Calu3 (cell line): ENCODE measurements at regions not wholly inside any gene's neighbourhood (a gene's known extent, or its start where the extent isn't known, plus 50 kb on each side); places are given as distances from the start of the nearest gene placed in this dataset.

Experiments
- BruUV-seq: library from RNA; stranded (reverse); fragments of 400-500 nt; replicated peaks from 2 replicates; lab custom pipeline; 2021; lab: Mats Ljungman, UMichigan
- CTCF ChIA-PET: fragments of 300-600 bp; sonication (Branson Sonifier 250); formaldehyde crosslinking; loops from one replicate; lab custom pipeline; 2022; ENCODE audit warnings: antibody characterized with exemption; lab: Charles Lee
- DNase-seq: peaks from one replicate; pipeline ENCODE4 v3.0.0; 2022
- H3K27ac Mint-ChIP-seq: one replicate; pipeline ENCODE4 v1.8.0; 2022; ENCODE audit warnings: mixed read lengths; ENCODE audit not compliant: unreplicated experiment
- H3K27me3 Mint-ChIP-seq: one replicate; pipeline ENCODE4 v1.8.0; 2022; ENCODE audit warnings: mixed read lengths; ENCODE audit not compliant: unreplicated experiment
- H3K36me3 Mint-ChIP-seq: one replicate; pipeline ENCODE4 v1.8.0; 2022; ENCODE audit warnings: mild to moderate bottlenecking, moderate library complexity, mixed read lengths; ENCODE audit not compliant: insufficient read depth, unreplicated experiment
- H3K4me1 Mint-ChIP-seq: one replicate; pipeline ENCODE4 v1.8.0; 2022; ENCODE audit warnings: mild to moderate bottlenecking, low read depth, mixed read lengths; ENCODE audit not compliant: unreplicated experiment
- H3K4me3 Mint-ChIP-seq: one replicate; pipeline ENCODE4 v1.8.0; 2022; ENCODE audit warnings: mild to moderate bottlenecking, low read depth, moderate library complexity, mixed read lengths; ENCODE audit not compliant: unreplicated experiment
- H3K9me3 Mint-ChIP-seq: one replicate; pipeline ENCODE4 v1.8.0; 2022; ENCODE audit warnings: low read depth, mixed read lengths; ENCODE audit not compliant: unreplicated experiment
- CTCF ChIP-seq: fragments of 200-600 bp; IDR thresholded peaks from one replicate; pipeline ENCODE4 v1.8.0; 2022; ENCODE audit warnings: antibody characterized with exemption; ENCODE audit not compliant: unreplicated experiment
- intact Hi-C: fragments of 100-400 bp; cut with micrococcal nuclease; formaldehyde crosslinking; loops from one replicate; pipeline ENCODE4 v1.10.0; 2022; ENCODE audit not compliant: unreplicated experiment

- no TSS peak for BruUV-seq
- H3K9me3 Mint-ChIP-seq = peaks cover 10% of the 10 kb centered on the region
- no peak for TF ChIP-seq CTCF
- no peak for DNase-seq
- H3K27ac Mint-ChIP-seq = no peak overlapping the region
- H3K4me3 Mint-ChIP-seq = no peak overlapping the region
- CTCF ChIA-PET = no interaction called here
- H3K36me3 Mint-ChIP-seq = no peaks in the 10 kb centered on the region
- intact Hi-C loops = no loop called here
- no peaks in the 10 kb centered on the region for H3K27me3 Mint-ChIP-seq
- H3K4me1 Mint-ChIP-seq = no peaks in the 10 kb centered on the region
These were observed 280.4 kb downstream of the KLHL4 start for GRCh38 chrX:87798039-87798438.

- Mint-ChIP-seq H3K9me3 (peaks cover 6% of the 10 kb centered on the region), H3K4me3 (no peak overlapping the region), H3K4me1 (no peaks in the 10 kb centered on the region), H3K27ac (no peak overlapping the region), H3K27me3 (no peaks in the 10 kb centered on the region), H3K36me3 (no peaks in the 10 kb centered on the region)
- no TSS peak for BruUV-seq
- CTCF ChIA-PET = no interaction called here
- TF ChIP-seq CTCF = no peak
- intact Hi-C loops = no loop called here
- no peak for DNase-seq
These were observed 288.4 kb downstream of the KLHL4 start for GRCh38 chrX:87805829-87806490.

- CTCF ChIA-PET = no interaction called here
- H3K9me3 Mint-ChIP-seq = peaks cover 7% of the 10 kb centered on the region
- H3K4me3 Mint-ChIP-seq = no peak overlapping the region
- no peak for DNase-seq
- intact Hi-C loops = no loop called here
- no peaks in the 10 kb centered on the region for H3K36me3 Mint-ChIP-seq
- TF ChIP-seq CTCF = no peak
- BruUV-seq = no TSS peak
- H3K27me3 Mint-ChIP-seq = no peaks in the 10 kb centered on the region
- no peaks in the 10 kb centered on the region for H3K4me1 Mint-ChIP-seq
- no peak overlapping the region for H3K27ac Mint-ChIP-seq
These were observed 291.1 kb downstream of the KLHL4 start for GRCh38 chrX:87808576-87809243.

GRCh38 chrX:87813566-87813965 lies 296.0 kb downstream of the KLHL4 start:
- no peak for TF ChIP-seq CTCF
- no TSS peak for BruUV-seq
- H3K4me3 Mint-ChIP-seq = no peak overlapping the region
- no peaks in the 10 kb centered on the region for H3K27me3 Mint-ChIP-seq
- H3K36me3 Mint-ChIP-seq = no peaks in the 10 kb centered on the region
- H3K9me3 Mint-ChIP-seq = peaks cover 3% of the 10 kb centered on the region
- H3K27ac Mint-ChIP-seq = no peak overlapping the region
- CTCF ChIA-PET = no interaction called here
- H3K4me1 Mint-ChIP-seq = no peaks in the 10 kb centered on the region
- intact Hi-C loops = no loop called here
- no peak for DNase-seq
